WTC11 (cell line): ENCODE measurements at regions not wholly inside any gene's neighbourhood (a gene's known extent, or its start where the extent isn't known, plus 50 kb on each side); places are given as distances from the start of the nearest gene placed in this dataset.

Source experiments
- ATAC-seq: fragments of 200-7000 bp; cut with Tn5 transposase; 2 replicates; pipeline ENCODE4 v1.10.0; 2021; ENCODE audit warnings: mild to moderate bottlenecking, moderate library complexity
- CTCF ChIA-PET: fragments of 300-600 bp; sonication (Branson Sonifier 250); formaldehyde crosslinking; loops from one replicate; lab custom pipeline; 2021; ENCODE audit warnings: antibody characterized with exemption; lab: Charles Lee
- POLR2A ChIA-PET: fragments of 350-600 bp; sonication (Branson Sonifier 250); formaldehyde crosslinking; loops from one replicate; lab custom pipeline; 2021; ENCODE audit warnings: antibody characterized with exemption; lab: Charles Lee
- DNase-seq: peaks from one replicate; pipeline ENCODE4 v3.0.0; 2021; ENCODE audit warnings: low spot score
- H3K27ac Mint-ChIP-seq: 2 replicates; pipeline ENCODE4 v1.8.0; 2021; ENCODE audit warnings: mixed read lengths
- H3K27me3 Mint-ChIP-seq: 2 replicates; pipeline ENCODE4 v1.8.0; 2021; ENCODE audit warnings: low read depth, mild to moderate bottlenecking, moderate library complexity, mixed read lengths
- H3K36me3 Mint-ChIP-seq: 2 replicates; pipeline ENCODE4 v1.8.0; 2021; ENCODE audit warnings: mixed read lengths
- H3K4me1 Mint-ChIP-seq: 2 replicates; pipeline ENCODE4 v1.8.0; 2022; ENCODE audit warnings: mixed read lengths
- H3K4me3 Mint-ChIP-seq: 2 replicates; pipeline ENCODE4 v1.8.0; 2021; ENCODE audit warnings: mild to moderate bottlenecking, moderate library complexity, mixed read lengths
- H3K9me3 Mint-ChIP-seq: 2 replicates; pipeline ENCODE4 v1.8.0; 2021; ENCODE audit warnings: mixed read lengths
- ERG ChIP-seq: fragments of 250-450 bp; sonication (Bioruptor Pico); IDR thresholded peaks from 2 replicates; pipeline ENCODE4 v1.8.0; 2021; ENCODE audit warnings: mild to moderate bottlenecking
- HMGA2 ChIP-seq: fragments of 250-450 bp; sonication (Bioruptor Pico); IDR thresholded peaks from 2 replicates; pipeline ENCODE4 v1.4.0; 2021; ENCODE audit warnings: mild to moderate bottlenecking, moderate library complexity
- MYBL2 ChIP-seq: sonication (generic); formaldehyde crosslinking; IDR thresholded peaks from 2 replicates; pipeline ENCODE4 v1.8.1; 2023; ENCODE audit warnings: mild to moderate bottlenecking, moderate library complexity, missing genetic modification reagents
- NFATC4 ChIP-seq: fragments of 250-450 bp; sonication (Bioruptor Pico); IDR thresholded peaks from 2 replicates; pipeline ENCODE4 v1.9.0; 2021; ENCODE audit warnings: mild to moderate bottlenecking
- NFYB ChIP-seq: sonication (generic); formaldehyde crosslinking; conservative IDR thresholded peaks from 2 replicates; pipeline ENCODE4 v1.8.0; 2022; ENCODE audit warnings: low read depth, missing genetic modification reagents
- TCF7 ChIP-seq: sonication (generic); formaldehyde crosslinking; IDR thresholded peaks from 2 replicates; pipeline ENCODE4 v1.8.0; 2022; ENCODE audit warnings: mild to moderate bottlenecking, low read depth, missing genetic modification reagents, moderate library complexity
- ZNF138 ChIP-seq: sonication (generic); formaldehyde crosslinking; conservative IDR thresholded peaks from 2 replicates; pipeline ENCODE4 v1.8.1; 2022; ENCODE audit warnings: mild to moderate bottlenecking, moderate library complexity, missing genetic modification reagents
- TF ChIP-seq, protein P1 (sequence below): sonication (generic); formaldehyde crosslinking; IDR thresholded peaks from 2 replicates; pipeline ENCODE4 v1.8.1; 2022; ENCODE audit warnings: mild to moderate bottlenecking, moderate library complexity, missing genetic modification reagents
- TF ChIP-seq, protein P2 (sequence below): fragments of 250-450 bp; sonication (Bioruptor Pico); IDR thresholded peaks from 2 replicates; pipeline ENCODE4 v2.1.2; 2022; ENCODE audit warnings: mild to moderate bottlenecking, moderate library complexity
- TF ChIP-seq, protein P3 (sequence below): fragments of 250-450 bp; sonication (Bioruptor Pico); IDR thresholded peaks from 2 replicates; pipeline ENCODE4 v1.9.0; 2021; ENCODE audit warnings: mild to moderate bottlenecking, borderline replicate concordance
- TF ChIP-seq, protein P4 (sequence below): sonication (generic); formaldehyde crosslinking; IDR thresholded peaks from 2 replicates; pipeline ENCODE4 v1.8.0; 2022; ENCODE audit warnings: missing genetic modification reagents
- TF ChIP-seq, protein P5 (sequence below): sonication (generic); formaldehyde crosslinking; IDR thresholded peaks from 2 replicates; pipeline ENCODE4 v1.8.1; 2022; ENCODE audit warnings: low read depth, missing genetic modification reagents, borderline replicate concordance

DNA sequence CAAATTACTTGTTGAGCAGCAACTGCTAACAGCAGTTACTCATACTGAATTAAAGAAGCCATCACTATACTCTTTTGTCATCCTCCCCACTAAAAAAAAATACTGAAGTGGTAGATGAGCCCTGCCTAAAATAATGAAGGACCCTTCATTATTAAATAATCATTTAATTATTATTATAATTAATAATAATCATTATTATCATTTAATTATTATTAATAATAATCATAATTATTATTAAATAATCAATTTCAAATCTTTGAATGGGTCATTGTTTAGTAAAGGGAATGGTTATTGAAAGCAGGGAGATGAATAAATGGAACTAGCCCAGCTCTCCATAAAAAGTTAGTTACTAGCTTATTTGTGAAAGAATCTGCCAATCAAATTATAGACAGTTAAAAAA, 396.4 kb downstream of the NFIB start:
- no peak overlapping the region for H3K4me3 Mint-ChIP-seq
- ChIA-PET POLR2A (no interaction called here), CTCF (no interaction called here)
- DNase-seq, result no peak
- peaks cover 3% of the 10 kb centered on the region for H3K9me3 Mint-ChIP-seq
- H3K27me3 Mint-ChIP-seq, result no peaks in the 10 kb centered on the region
- H3K27ac Mint-ChIP-seq, result no peak overlapping the region
- no peak for ATAC-seq
- no peaks in the 10 kb centered on the region for H3K4me1 Mint-ChIP-seq
- no peaks in the 10 kb centered on the region for H3K36me3 Mint-ChIP-seq
- no peak for TF ChIP-seq NFYB (CRISPR knock-in tag)
- peak; percentile 98 for TF ChIP-seq HMGA2 (CRISPR knock-in tag)
- TF ChIP-seq, protein P1, sequence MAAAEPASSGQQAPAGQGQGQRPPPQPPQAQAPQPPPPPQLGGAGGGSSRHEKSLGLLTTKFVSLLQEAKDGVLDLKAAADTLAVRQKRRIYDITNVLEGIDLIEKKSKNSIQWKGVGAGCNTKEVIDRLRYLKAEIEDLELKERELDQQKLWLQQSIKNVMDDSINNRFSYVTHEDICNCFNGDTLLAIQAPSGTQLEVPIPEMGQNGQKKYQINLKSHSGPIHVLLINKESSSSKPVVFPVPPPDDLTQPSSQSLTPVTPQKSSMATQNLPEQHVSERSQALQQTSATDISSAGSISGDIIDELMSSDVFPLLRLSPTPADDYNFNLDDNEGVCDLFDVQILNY (CRISPR knock-in tag), result no peak
- TF ChIP-seq, protein P2, sequence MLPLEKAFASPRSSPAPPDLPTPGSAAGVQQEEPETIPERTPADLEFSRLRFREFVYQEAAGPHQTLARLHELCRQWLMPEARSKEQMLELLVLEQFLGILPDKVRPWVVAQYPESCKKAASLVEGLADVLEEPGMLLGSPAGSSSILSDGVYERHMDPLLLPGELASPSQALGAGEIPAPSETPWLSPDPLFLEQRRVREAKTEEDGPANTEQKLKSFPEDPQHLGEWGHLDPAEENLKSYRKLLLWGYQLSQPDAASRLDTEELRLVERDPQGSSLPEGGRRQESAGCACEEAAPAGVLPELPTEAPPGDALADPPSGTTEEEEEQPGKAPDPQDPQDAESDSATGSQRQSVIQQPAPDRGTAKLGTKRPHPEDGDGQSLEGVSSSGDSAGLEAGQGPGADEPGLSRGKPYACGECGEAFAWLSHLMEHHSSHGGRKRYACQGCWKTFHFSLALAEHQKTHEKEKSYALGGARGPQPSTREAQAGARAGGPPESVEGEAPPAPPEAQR (CRISPR knock-in tag), result no peak
- no peak for TF ChIP-seq ZNF138 (CRISPR knock-in tag)
- TF ChIP-seq TCF7, result no peak

GRCh38 chr9:13915591-13916301, 398.2 kb downstream of the NFIB start:
- TF ChIP-seq, protein P3, sequence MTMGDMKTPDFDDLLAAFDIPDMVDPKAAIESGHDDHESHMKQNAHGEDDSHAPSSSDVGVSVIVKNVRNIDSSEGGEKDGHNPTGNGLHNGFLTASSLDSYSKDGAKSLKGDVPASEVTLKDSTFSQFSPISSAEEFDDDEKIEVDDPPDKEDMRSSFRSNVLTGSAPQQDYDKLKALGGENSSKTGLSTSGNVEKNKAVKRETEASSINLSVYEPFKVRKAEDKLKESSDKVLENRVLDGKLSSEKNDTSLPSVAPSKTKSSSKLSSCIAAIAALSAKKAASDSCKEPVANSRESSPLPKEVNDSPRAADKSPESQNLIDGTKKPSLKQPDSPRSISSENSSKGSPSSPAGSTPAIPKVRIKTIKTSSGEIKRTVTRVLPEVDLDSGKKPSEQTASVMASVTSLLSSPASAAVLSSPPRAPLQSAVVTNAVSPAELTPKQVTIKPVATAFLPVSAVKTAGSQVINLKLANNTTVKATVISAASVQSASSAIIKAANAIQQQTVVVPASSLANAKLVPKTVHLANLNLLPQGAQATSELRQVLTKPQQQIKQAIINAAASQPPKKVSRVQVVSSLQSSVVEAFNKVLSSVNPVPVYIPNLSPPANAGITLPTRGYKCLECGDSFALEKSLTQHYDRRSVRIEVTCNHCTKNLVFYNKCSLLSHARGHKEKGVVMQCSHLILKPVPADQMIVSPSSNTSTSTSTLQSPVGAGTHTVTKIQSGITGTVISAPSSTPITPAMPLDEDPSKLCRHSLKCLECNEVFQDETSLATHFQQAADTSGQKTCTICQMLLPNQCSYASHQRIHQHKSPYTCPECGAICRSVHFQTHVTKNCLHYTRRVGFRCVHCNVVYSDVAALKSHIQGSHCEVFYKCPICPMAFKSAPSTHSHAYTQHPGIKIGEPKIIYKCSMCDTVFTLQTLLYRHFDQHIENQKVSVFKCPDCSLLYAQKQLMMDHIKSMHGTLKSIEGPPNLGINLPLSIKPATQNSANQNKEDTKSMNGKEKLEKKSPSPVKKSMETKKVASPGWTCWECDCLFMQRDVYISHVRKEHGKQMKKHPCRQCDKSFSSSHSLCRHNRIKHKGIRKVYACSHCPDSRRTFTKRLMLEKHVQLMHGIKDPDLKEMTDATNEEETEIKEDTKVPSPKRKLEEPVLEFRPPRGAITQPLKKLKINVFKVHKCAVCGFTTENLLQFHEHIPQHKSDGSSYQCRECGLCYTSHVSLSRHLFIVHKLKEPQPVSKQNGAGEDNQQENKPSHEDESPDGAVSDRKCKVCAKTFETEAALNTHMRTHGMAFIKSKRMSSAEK (CRISPR knock-in tag), result no peak
- TF ChIP-seq MYBL2 (CRISPR knock-in tag), result no peak
- TF ChIP-seq, protein P4, sequence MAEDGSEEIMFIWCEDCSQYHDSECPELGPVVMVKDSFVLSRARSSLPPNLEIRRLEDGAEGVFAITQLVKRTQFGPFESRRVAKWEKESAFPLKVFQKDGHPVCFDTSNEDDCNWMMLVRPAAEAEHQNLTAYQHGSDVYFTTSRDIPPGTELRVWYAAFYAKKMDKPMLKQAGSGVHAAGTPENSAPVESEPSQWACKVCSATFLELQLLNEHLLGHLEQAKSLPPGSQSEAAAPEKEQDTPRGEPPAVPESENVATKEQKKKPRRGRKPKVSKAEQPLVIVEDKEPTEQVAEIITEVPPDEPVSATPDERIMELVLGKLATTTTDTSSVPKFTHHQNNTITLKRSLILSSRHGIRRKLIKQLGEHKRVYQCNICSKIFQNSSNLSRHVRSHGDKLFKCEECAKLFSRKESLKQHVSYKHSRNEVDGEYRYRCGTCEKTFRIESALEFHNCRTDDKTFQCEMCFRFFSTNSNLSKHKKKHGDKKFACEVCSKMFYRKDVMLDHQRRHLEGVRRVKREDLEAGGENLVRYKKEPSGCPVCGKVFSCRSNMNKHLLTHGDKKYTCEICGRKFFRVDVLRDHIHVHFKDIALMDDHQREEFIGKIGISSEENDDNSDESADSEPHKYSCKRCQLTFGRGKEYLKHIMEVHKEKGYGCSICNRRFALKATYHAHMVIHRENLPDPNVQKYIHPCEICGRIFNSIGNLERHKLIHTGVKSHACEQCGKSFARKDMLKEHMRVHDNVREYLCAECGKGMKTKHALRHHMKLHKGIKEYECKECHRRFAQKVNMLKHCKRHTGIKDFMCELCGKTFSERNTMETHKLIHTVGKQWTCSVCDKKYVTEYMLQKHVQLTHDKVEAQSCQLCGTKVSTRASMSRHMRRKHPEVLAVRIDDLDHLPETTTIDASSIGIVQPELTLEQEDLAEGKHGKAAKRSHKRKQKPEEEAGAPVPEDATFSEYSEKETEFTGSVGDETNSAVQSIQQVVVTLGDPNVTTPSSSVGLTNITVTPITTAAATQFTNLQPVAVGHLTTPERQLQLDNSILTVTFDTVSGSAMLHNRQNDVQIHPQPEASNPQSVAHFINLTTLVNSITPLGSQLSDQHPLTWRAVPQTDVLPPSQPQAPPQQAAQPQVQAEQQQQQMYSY (CRISPR knock-in tag), result no peak
- TF ChIP-seq ERG (CRISPR knock-in tag), result no peak
- TF ChIP-seq NFATC4 (CRISPR knock-in tag), result no peak
- TF ChIP-seq, protein P5, sequence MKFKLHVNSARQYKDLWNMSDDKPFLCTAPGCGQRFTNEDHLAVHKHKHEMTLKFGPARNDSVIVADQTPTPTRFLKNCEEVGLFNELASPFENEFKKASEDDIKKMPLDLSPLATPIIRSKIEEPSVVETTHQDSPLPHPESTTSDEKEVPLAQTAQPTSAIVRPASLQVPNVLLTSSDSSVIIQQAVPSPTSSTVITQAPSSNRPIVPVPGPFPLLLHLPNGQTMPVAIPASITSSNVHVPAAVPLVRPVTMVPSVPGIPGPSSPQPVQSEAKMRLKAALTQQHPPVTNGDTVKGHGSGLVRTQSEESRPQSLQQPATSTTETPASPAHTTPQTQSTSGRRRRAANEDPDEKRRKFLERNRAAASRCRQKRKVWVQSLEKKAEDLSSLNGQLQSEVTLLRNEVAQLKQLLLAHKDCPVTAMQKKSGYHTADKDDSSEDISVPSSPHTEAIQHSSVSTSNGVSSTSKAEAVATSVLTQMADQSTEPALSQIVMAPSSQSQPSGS (CRISPR knock-in tag), result no peak
- TF ChIP-seq, all 79 proteins: peak for 0
- CTCF ChIA-PET, result no interaction called here
- ATAC-seq, result no peak
- H3K9me3 Mint-ChIP-seq, result no peaks in the 10 kb centered on the region
- no peak overlapping the region for H3K27ac Mint-ChIP-seq
- H3K36me3 Mint-ChIP-seq, result no peaks in the 10 kb centered on the region
- H3K4me1 Mint-ChIP-seq, result no peaks in the 10 kb centered on the region
- H3K4me3 Mint-ChIP-seq, result no peak overlapping the region
- DNase-seq, result no peak
- no peaks in the 10 kb centered on the region for H3K27me3 Mint-ChIP-seq
- POLR2A ChIA-PET, result no interaction called here
